ENCODE measurements at regions not wholly inside any gene's neighbourhood (a gene's known extent, or its start where the extent isn't known, plus 50 kb on each side); places are given as distances from the start of the nearest gene placed in this dataset.

DNA sequence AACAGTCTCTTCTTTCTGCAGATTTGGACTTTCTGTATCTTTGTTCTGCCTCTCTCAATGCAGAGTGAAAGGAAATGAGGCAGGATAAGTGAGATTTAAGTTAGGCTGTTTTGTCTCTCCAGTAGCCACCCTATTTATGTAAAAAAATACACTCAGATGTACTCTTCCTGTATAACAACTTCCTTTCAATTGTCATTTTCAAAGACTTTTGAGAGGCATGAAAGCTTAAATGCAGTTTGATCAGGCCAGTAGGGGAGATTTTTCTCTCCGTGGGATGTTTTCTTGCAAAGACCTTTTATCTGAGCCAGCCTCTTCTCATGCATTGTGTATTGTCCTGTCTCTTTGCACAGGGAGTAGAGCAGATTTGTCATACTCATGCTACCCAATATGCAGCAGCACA is 166.8 kb downstream of the SLITRK5 start:
- no peaks in the 10 kb centered on the region for H3K4me1 ChIP-seq
- H3K27ac ChIP-seq: no peak overlapping the region

DNA sequence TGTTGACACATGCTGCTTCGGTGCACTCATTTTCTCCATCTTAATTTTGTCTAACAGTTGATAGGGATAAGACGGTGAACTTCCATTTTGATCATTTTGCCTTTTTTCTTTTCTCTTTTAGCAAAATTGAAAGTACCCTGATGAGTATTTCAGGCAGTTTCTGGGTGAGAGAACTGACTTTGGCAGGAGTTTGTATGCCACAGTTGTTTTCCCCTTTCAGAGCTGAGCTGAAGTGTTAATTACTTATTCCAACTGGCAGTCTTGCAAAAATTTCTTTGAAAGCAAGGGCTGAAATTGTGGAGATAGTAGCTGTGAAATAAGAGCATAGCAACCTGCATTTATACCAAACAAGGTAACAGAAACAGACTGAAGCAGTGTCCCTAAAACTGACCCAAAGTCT is 180.2 kb downstream of the SLITRK5 start:
- no peaks in the 10 kb centered on the region for H3K4me1 ChIP-seq
- DNase-seq (ENCODE audit: low spot score): no peak
- no peak overlapping the region for H3K27ac ChIP-seq
- H3K4me3 ChIP-seq: no peak overlapping the region
- no peaks in the 10 kb centered on the region for H3K9me3 ChIP-seq
- H3K27me3 ChIP-seq: no peaks in the 10 kb centered on the region
- no peaks in the 10 kb centered on the region for H3K36me3 ChIP-seq
- TF ChIP-seq, protein P1, sequence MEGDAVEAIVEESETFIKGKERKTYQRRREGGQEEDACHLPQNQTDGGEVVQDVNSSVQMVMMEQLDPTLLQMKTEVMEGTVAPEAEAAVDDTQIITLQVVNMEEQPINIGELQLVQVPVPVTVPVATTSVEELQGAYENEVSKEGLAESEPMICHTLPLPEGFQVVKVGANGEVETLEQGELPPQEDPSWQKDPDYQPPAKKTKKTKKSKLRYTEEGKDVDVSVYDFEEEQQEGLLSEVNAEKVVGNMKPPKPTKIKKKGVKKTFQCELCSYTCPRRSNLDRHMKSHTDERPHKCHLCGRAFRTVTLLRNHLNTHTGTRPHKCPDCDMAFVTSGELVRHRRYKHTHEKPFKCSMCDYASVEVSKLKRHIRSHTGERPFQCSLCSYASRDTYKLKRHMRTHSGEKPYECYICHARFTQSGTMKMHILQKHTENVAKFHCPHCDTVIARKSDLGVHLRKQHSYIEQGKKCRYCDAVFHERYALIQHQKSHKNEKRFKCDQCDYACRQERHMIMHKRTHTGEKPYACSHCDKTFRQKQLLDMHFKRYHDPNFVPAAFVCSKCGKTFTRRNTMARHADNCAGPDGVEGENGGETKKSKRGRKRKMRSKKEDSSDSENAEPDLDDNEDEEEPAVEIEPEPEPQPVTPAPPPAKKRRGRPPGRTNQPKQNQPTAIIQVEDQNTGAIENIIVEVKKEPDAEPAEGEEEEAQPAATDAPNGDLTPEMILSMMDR (IDR thresholded peaks at IDR 0.05): no peak

More for the DNA sequence above, 166.8 kb downstream of the SLITRK5 start:
- H3K27me3 ChIP-seq: no peaks in the 10 kb centered on the region
- TF ChIP-seq, protein P1 (IDR thresholded peaks at IDR 0.05): no peak
- no peak overlapping the region for H3K4me3 ChIP-seq
- no peaks in the 10 kb centered on the region for H3K36me3 ChIP-seq
- no peak for DNase-seq (ENCODE audit: low spot score)
- no peaks in the 10 kb centered on the region for H3K9me3 ChIP-seq

DNA sequence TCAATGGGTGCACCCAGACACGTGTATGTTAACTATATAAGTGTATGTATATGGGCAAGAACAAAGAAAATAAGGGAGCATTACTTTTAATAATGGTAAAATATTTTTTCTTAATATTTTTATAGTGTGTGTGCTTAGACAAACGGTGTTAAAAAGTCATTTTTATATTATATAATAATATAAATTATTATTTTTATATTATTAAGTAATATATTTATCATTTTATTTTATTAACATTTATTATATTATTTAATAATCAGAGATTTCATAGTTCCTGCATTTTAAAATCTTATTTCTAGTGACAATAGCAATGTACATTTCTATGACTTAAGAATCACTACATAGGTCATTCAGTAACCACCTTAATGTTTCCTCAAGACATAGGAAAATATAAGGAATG is 184.4 kb downstream of the SLITRK5 start:
- no peaks in the 10 kb centered on the region for H3K36me3 ChIP-seq
- H3K27me3 ChIP-seq: no peaks in the 10 kb centered on the region
- DNase-seq (ENCODE audit: low spot score): no peak
- no peak overlapping the region for H3K4me3 ChIP-seq
- H3K27ac ChIP-seq: no peak overlapping the region
- no peaks in the 10 kb centered on the region for H3K4me1 ChIP-seq
- H3K9me3 ChIP-seq: no peaks in the 10 kb centered on the region
- TF ChIP-seq, protein P1 (IDR thresholded peaks at IDR 0.05): no peak

DNA sequence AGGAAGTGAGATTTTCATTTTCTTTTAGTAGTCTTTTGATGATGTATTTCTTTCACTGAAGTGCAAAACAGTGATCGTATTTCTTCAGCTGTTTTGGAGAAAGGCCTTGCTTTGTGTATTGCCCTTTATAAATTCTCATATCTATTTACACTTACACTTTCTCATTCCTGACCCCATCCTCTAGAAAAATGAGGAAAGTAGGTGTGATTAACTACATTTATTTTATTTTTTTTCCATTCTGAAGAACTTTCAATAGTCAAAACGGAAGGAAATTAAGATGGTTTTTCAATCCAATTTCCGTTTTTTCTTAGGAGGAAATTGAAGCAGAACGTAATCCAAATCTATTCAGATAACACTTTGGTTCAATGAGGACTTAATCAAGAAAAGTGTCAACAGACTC is 188.1 kb downstream of the SLITRK5 start:
- Histone ChIP-seq H3K27me3 (no peaks in the 10 kb centered on the region), H3K9me3 (no peaks in the 10 kb centered on the region), H3K4me3 (no peak overlapping the region), H3K36me3 (no peaks in the 10 kb centered on the region), H3K27ac (no peak overlapping the region), H3K4me1 (no peaks in the 10 kb centered on the region)
- TF ChIP-seq, protein P1 (IDR thresholded peaks at IDR 0.05): no peak
- DNase-seq (ENCODE audit: low spot score): no peak

DNA sequence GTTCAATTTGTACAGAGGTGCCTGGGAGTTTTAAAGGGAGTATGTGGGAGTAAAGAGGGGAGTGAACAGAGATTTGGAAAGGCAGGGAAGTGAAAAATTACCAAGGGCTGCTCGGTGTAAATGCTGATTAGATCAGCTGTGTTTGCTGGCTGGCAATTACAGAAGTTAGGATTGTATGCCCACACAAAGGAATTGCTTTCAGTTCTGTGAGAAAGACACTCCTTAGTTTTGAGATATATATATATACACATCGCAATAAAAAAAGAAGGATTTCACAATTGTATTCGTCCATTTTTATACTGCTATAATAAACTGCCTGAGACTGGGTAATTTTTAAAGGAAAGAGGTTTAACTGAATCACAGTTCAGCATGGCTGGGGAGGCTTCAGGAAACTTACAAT is 196.3 kb downstream of the SLITRK5 start:
- TF ChIP-seq, protein P1 (IDR thresholded peaks at IDR 0.05): no peak
- Histone ChIP-seq H3K27me3 (no peaks in the 10 kb centered on the region), H3K27ac (no peak overlapping the region), H3K4me1 (no peaks in the 10 kb centered on the region), H3K36me3 (no peaks in the 10 kb centered on the region), H3K4me3 (no peak overlapping the region), H3K9me3 (no peaks in the 10 kb centered on the region)
- DNase-seq (ENCODE audit: low spot score): no peak

DNA sequence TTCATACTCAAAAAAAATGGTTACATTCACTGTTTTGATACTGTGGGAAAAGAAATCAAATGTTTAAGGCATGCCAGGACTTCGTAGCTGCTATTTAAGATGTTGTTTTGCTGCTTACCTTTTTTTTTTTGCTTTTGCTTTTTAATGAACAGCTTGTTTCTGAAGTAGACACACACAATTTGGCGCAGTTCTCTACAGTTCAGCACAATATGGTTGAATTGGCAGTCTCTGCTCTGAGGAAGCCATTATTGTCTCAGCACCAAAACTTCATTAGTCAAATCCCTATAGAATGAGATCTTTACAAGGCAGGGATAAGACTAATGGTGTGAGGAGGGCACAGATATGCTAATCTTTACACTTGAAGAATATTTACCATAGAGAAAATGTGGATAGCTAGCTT is 197.6 kb downstream of the SLITRK5 start:
- Histone ChIP-seq H3K9me3 (no peaks in the 10 kb centered on the region), H3K4me3 (no peak overlapping the region), H3K27me3 (no peaks in the 10 kb centered on the region), H3K36me3 (no peaks in the 10 kb centered on the region), H3K27ac (no peak overlapping the region), H3K4me1 (no peaks in the 10 kb centered on the region)
- TF ChIP-seq, protein P1 (IDR thresholded peaks at IDR 0.05): no peak
- DNase-seq (ENCODE audit: low spot score): no peak

Measured in right atrium auricular region (tissue), 2 donors.